Sigmoid colon (tissue), 3 donors: ENCODE measurements at regions not wholly inside any gene's neighbourhood (a gene's known extent, or its start where the extent isn't known, plus 50 kb on each side); places are given as distances from the start of the nearest gene placed in this dataset.

Experiments
- POLR2A ChIP-seq, 2 donors: fragments of 450-650 bp; IDR thresholded peaks; one replicate each; pipeline ENCODE4 v1.6.1; 2016; ENCODE audit warnings: antibody characterized with exemption in 2 of 2, mild to moderate bottlenecking in 2 of 2, moderate library complexity in 2 of 2
- TF ChIP-seq, protein P1 (sequence below), 4 experiments: fragments of 450-650 bp in 3 of 4; fragments of 200-600 bp in 1 of 4; IDR thresholded peaks; one replicate each; pipeline ENCODE4 v1.5.1; 2016 to 2019; ENCODE audit warnings: antibody characterized with exemption in 4 of 4, mild to moderate bottlenecking in 3 of 4, moderate library complexity in 2 of 4

DNA sequence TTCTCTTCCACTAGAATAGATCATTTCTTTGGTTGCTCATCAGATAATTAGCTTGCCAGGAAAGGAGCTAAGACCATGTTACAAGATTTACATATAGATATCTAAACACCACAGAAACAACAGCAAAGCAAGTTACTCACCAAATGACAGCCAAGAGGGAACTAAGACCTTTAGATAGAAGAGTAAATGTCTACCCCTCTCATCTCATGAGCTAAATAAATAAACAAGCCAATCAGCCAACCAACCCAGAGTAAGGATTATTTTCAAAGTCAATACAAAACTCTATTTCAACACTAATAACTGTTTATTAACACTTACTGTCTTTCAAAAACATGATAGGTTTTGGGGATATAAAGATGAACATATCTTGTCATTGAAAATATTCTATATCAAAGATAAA lies 474.7 kb downstream of the LMO4 start:
- TF ChIP-seq, protein P1, sequence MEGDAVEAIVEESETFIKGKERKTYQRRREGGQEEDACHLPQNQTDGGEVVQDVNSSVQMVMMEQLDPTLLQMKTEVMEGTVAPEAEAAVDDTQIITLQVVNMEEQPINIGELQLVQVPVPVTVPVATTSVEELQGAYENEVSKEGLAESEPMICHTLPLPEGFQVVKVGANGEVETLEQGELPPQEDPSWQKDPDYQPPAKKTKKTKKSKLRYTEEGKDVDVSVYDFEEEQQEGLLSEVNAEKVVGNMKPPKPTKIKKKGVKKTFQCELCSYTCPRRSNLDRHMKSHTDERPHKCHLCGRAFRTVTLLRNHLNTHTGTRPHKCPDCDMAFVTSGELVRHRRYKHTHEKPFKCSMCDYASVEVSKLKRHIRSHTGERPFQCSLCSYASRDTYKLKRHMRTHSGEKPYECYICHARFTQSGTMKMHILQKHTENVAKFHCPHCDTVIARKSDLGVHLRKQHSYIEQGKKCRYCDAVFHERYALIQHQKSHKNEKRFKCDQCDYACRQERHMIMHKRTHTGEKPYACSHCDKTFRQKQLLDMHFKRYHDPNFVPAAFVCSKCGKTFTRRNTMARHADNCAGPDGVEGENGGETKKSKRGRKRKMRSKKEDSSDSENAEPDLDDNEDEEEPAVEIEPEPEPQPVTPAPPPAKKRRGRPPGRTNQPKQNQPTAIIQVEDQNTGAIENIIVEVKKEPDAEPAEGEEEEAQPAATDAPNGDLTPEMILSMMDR (IDR thresholded peaks at IDR 0.05) = no peak
- TF ChIP-seq POLR2A (IDR thresholded peaks at IDR 0.05) = no peak
